ENCODE measurements at regions not wholly inside any gene's neighbourhood (a gene's known extent, or its start where the extent isn't known, plus 50 kb on each side); places are given as distances from the start of the nearest gene placed in this dataset.
"Not testable (repeated sequence)": the region's sequence is repeated elsewhere in the genome, so short reads cannot be mapped to it uniquely, and the experiment has no call there.

DNA sequence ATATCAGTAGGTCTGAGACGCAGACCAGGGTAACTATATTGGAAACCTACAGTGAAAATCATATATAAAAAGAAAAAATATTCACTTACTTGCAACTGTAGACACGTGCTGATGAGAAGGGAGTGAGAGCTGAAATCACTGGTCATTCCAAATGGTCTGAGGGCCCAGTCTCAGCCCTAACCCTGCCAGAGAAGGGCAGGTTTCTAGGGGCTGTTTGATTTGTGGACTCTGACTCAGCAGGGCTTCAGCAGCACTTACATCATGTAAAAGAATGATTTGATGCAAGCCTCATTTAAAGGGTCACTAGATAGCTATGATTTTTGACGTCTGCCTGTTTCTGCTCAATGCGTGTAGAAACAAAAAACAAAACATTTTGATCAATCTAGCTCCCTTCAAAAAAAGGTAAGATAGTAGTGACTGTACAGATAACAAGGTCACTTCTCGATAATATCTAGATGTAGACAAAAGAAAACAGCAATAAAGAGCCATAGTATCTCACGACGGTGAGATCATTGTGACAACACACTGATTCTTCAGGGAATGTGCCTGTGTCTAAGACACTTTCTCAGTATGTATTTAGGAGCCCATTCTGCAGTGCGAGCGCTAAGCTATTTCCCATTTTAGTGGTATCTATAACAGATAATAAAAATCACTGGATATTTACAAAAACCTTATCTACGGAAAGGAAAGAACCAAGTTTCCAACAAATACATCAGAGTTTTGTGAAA is 307.2 kb downstream of the HIVEP2 start:
- DNase-seq, result no peak

DNA sequence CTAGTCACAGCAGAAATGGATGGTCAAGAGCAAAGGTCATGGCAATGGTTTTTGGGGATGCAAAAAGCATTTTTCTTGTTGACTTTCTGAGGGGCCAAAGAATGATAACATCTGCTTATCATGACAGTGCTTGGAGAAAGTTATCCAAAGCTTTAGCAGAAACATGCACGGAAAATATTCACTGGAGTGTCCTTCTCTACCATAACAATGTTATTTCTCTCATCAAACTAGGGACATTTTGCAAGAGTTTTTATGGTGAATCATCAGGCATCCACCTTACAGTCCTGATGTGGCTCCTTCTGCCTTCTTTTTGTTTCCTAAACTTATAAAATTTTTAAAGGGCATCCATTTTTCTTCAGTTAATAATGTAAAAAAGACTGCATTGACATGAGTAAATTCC is 302.3 kb downstream of the HIVEP2 start:
- no peak for DNase-seq

DNA sequence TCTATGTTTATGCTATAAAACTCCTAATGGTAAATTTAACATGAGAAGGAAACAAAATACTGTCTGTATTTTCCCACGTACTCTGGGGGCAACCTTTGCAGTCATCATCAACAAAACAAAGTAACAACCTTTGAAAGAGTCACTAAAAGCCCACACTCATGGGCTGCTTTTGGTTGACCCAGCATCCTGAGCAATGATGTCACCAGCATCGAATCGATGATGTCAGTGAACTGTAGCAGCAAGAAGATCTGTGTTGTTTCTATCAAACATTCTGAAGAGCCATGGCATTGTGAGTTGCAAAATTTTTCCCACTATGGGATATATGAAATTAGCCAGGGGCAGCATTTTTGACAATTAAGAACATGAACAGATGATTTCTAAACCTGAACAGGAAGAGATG is 300.1 kb downstream of the HIVEP2 start:
- no peak for DNase-seq

DNA sequence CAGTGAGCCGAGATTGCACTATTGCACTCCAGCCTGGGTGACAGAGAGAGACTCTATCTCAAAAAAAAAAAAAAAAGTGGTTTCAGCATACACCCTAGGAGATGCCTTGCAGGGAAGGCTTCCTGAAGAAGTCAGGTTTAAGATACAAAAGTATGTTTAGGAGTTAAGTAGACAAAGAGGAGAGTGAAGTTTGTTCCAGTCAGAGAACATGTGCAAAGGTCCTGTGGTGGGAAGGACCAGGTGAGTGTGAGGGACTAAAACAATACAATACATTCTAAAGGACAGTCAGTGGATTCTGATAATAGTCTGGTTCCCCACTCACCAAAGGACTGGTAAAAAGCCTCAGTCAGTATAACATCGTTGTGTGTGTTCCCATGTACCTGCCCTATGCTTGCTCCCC is 299.3 kb downstream of the HIVEP2 start:
- DNase-seq, result no peak

DNA sequence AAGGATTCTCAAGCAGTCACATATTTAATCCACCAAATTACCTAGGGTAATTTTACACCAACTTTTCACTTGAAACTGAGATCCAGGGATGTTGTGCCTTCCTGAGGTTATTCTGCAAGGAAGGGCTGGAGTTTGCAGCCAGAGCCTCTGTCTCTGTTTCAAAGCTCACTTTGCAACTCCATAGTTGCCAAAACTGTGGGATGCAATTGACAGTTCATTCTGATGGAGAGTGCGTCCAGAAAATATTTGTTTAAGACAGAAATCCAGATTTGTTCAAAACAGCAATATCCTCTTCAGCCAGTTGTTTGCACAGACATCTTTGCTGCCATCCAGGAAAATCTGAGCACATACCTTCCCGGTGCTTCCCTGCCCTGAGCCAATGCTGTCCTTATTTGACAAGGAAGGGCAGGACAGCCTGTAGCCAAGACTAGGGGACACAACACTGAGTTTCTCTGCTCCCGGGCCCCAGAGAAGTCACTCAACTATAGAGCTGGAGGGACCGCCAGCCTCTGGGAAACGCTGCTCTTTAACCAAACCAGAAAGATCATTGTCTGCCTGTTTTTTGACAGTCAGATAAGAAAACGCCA is 297.4 kb downstream of the HIVEP2 start:
- DNase-seq, result no peak

DNA sequence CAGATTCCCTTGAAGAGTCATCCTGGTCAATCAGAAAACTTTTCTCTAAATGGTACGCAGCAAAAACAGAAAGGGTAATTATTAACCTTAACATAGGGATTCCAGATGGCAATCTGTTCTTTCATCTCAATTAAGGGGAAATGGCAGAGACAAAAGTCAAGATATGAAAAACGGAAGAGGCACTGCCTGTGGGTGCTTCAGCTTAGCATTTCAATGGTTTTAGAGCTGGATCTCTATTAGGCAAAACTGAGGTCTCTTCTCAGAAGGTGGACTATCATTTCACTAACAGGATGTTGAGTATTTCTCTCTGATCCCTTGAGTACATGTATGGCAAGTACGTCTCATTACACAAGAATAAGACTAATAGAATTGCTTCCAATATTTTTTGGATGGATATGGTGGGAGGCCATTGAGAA is 296.9 kb downstream of the HIVEP2 start:
- DNase-seq, result no peak

DNA sequence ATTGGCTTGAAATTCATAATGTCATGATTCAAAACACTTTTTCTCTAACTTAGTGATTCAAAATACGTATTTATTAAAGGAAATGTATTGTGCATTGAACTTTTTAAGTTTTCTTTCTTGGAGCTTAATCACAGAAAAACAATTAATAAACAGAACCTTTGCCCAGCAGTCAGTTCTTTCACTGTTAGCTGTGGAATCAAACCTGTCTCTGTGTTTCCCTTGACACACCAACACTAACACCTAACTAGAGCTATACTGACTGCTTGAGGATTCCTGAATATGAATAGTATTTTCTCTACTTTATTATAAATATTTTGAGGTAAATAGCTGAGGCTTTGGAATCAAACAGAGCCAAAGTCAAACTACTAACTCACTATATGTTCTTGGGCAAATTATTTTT is 296.4 kb downstream of the HIVEP2 start:
- DNase-seq, result no peak

DNA sequence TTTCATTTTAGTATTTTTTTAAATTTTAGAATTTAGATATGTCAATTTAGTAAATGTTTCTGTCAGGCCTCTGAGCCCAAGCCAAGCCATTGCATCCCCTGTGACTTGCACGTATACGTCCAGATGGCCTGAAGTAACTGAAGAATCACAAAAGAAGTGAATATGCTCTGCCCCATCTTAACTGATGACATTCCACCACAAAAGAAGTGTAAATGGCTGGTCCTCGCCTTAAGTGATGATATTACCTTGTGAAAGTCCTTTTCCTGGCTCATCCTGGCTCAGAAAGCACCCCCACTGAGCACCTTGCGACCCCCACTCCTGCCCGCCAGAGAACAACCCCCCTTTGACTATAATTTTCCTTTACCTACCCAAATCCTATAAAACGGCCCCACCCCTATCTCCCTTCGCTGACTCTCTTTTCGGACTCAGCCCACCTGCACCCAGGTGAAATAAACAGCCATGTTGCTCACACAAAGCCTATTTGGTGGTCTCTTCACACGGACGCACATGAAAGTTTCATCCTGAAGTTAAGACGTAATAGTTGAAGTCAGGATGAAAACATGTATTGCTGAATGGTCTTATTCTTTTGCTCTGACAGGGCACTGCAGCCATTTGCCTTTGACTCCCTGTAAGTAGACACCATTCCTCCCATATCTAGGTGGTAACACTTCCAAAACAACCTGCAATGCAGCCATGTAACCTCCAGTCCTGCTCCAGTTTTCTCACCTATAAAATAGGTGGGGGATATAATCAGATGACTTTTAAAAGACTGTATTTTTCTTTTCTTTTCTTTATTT is 295.3 kb downstream of the HIVEP2 start:
- not testable (repeated sequence) for DNase-seq

DNA sequence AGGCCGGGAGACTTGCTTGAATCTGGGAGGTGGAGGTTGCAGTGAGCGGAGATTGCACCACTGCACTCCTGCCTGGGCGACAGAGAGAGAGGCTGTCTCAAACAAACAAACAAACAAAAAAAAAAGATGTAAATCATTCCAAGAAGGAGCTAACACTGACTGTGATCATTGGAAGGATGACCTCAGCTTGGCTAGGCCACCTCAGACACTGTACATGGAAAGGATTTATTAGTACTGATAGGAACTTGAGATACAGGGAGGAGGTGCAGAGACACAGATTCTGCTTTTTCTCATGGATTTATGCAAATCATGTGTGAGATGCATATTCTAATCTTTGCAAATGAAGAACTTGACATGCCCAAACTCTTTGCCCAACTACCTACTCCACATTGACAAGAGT is 293.6 kb downstream of the HIVEP2 start:
- no peak for DNase-seq

DNA sequence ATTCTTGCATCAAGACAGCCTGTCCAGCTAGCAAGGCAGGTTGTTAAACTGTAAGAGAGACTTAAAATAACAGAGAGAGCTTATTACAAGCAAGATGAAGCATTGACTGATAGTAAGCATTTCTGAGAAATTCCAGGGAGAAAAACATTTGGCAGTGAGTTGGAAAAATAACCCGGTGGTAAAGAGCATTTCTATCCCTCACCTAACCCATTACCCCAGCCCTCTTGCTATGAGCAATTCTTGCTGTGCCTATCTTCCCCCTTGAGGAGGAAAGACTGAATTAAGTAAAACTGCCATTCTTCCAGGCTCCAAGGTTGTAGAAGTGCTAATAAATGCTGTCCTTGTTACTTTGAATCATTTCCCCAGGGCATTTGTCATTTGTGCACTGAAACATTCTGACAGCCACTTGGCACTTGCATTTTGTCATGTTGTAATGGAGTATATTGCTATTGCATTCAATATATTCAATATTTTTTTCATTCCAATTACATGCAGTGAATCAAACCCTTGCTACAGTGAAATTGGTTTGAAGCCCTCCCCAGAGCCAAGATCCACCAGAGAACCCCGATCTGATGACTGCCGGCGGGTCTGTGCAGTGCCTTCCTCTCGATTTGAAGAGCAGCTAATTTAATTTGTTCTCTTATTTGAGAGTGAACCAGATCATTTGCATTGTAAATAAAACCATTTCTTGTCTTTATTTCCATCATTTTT is 291.1 kb downstream of the HIVEP2 start:
- DNase-seq, result no peak

DNA sequence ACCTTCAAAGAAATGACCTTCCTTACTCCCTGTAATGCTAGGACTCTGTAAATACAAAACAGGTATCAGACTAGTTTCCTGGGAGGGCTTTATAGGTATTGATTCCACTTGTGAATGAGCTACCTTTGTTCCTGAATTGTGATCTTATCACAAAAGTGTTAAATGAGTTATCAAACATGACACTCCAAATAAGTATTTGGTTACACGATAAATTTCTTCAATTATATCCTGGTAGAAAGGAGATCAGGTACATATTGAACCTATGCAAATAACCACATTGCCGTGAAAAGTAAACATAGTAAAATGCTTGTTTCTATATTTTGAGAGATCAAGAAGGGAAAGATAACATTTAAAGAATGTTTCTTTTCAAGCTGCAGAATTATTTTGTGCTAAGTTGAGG is 285.3 kb downstream of the HIVEP2 start:
- DNase-seq, result no peak

DNA sequence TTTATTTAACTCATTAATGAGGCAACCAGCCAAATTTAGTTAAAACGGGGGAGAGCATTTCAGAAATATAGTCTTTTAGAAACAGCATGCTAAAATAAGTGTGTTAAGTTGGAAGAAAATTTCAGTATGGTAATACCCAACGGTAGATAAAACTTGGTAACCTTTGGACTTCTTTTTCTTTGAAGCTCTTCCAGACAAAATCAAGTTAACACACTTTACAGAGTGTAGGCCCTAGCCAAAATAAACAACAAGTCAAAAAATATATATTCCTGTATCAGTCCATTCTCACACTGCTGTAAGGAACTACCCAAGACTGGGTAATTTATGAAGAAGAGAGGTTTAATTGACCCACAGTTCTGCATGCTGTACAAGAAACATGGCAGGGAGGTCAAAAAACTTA is 279.6 kb downstream of the HIVEP2 start:
- DNase-seq, result no peak

DNA sequence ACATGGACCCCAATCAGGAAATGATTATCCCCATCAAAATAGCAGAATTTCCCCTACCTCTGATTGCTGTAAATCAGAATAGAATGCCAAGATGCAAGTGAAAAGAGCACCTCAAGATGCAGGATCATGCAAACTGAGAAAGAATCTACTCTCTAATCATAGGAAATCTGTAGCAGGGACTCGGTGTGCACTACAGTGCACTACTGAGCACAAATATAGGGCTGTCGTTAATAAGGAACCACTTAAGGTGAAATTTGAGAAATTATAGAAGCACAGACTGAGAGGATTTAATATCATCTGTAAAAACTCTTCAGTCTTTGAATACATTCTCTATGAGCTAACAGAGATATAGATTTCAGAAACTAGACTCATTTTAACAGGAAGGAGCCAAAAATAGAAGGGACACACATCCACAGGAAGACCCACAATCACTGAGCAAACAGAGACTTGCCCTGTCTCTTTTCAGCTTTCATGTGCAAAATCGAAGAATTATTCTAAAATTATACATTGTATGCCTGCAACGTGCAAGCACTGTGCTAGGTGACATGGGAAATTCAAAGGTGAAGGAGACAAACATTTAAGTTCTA is 278.3 kb downstream of the HIVEP2 start:
- DNase-seq, result no peak

DNA sequence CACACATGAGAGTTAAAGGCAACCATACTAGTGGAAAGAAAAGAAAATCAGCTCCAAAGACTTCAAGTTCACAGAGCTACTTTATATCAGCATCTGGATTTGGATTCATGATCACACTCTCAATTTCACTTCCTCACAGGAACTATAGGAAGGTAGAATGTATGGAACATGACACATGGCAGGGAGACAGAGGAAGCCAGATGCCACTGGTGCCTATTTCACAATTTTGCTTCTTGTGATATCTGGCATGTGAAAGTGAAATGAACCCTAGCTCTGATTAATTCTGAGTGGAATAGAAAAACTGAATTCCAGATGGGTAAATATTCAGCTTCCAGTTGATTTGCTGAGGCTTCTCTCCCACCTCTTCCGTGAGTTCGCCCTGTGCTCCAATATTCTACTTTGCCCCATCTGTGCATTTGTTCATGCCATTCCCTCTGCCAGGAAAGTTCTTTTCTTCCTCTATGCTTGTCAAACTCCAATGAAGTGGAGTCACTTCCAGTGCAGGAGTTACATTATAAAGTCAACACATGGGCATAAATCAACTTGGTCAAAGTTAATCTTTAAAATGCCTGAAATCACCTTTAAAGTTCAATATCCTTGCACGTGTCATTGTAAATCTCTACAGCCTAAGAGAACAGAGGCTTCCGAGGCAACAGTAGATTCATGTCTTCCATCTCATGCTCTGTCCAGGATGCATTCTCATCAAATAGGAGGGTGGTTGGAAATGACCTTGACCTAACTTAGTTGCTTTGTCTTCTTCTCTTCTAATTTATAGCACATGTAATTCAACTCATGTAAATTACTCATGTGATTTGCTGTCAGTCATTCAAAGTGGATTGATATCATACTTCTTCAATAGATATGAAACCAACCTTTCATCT is 275.3 kb downstream of the HIVEP2 start:
- peak in 1 of 2 donors; percentile 52 for DNase-seq

DNA sequence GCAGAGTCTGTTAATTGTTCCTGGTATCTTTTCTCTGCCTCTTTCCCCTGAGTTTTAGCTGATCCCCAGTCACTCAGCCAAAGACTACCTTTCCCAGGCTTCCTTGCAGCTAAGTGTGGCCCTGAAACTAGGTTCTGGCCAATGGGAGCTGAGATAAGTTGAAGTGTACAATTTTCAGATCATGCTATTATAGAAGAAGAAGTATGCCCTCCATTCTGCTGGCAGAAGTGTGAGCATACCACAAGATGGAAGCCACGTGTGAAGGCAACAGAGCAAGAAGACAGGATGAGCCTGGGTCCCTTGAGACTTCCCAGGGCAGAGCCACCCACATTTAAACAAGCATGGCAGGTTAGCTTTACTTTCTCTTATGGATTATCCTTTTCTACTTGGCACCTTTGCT is 273.2 kb downstream of the HIVEP2 start:
- DNase-seq, result no peak

DNA sequence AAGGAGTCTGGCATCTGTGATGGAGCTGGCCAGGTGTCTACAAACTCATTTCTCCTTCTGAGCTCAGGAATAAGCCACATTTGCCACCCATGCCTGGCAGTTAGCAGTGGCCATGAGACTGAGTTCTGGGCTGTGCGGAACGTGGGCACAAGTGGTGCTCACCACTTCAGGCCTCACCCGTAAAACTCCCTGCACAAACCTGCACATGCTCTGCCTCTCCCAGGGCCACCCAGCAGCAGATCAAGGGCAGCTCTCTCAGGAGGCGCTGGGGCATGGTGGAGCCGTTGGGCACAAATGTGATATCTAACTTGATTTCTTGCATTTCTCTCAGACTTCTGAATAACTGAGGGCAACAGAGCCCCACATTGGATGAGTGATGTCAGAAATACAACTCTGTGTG is 269.5 kb downstream of the HIVEP2 start:
- DNase-seq, result no peak

DNA sequence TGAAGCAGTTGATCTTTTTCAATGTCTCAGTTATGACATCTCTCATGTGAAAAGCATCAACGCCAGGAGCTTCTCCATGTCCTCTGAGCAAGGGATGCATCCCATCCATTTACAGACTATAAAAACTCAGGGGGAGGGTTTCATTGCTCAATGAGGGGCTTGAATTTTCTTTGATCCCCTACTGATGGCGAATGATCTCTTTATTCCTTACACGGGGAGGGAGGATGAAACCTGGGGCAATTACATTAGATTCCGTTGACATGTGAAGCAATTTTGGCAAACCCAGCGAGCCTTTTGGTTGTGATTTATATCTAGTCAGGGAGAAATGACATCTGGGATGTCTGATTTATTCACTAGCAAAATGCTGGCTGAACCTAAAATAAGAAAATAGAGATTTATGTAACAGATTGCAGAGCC is 268.9 kb downstream of the HIVEP2 start:
- no peak for DNase-seq

DNA sequence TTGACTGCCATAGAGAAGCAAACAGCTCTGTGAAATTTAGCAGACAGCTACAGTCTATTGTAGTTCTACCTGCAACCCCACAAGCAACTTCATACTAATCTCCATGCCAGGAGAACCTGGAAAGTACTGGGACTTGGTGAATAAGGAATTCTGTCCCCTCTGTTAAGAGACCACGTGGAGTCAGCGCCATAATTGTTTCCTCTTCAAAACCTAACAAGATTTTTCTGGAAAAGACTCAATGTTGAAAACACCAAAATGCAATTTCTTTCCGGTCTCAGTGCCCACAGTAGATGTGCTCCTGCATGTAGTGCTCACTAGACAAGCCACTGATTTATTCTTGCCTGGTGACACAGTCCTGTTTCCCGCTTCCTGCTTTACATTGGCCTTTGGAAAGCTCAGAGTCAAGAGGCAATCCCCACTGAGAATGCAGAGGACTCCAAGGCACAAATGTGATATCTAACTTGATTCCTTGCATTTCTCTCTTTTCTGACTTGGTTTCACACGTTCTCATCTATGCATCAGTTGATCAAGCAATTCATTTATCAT is 268.3 kb downstream of the HIVEP2 start:
- no peak for DNase-seq

DNA sequence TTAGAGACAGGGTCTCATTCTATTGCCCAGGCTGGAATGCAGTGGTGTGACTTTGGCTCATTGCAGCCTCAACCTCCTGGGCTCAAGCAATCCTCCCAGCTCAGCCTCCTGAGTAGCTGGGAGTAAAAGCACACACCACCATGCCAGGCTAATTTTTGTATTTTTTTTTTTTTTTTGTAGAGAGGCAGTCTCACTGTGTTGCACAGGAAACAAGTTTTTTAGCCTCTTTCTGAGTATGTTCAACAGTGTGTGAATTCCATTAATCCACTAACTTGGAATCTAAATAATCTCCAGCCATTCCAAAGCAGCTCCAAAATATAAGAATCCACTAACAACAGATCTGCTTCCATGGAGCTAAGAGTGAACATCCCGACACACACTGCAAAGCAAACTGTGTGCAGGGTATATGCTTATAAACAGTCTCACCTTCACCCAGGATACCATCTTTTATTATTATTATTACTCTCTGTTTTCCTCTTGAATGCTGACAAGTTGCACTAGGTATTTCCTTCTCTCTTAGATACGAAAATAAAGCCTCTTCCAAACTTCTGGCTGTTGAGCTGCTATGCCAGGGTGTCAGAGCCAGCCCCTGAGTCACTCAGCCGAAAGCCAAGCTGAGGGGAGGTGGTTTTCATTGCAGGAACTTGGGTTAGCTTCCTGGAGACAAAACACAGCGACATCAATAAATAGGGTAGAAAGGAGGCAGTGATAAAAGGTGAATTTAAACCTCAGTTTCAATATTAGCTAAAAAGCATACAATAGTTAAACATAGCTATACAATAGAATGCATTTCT is 264.9 kb downstream of the HIVEP2 start:
- DNase-seq, result no peak

DNA sequence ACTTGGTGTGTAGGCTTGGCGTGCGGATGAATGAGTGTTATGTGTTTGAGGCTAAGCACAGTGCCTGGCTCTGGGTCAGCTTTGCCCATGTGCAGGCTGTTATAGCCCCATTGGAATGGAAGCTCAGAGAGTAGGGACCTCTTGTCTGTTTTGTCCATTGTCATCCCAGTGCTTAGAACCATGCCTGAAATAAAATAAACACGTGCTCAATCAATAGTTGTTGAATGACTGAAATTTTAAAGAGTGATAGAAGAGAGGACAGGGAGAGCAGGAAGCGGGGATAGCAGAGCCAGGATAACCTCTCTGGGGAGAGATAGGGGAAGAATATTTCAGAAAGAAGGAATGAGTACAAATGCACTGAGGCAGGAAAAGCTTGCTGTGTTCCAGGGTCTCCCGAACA is 263.9 kb downstream of the HIVEP2 start:
- no peak for DNase-seq

DNA sequence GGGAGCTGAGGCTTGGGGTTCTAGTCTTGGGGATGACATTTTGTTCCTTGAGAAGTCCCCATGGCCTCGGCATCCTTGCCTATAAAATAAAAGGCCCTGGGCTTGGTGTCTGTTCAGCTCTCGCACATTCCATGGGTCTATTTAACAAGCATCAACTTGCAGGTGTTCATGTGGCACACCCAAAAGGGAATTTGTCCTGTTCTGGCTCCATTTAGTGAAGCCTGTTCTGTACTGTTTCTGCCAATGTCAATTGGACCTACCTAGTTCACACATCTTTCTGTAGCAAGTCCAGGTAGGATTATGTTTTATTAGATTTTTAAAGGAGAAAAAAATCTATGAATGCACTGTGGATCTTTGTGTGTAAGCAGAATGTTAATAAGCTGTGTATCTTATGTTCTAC is 262.0 kb downstream of the HIVEP2 start:
- DNase-seq, result no peak

Measured in inflammatory macrophage treated with lipopolysaccharide for 1 hour (primary cell).